ENCODE measurements at regions not wholly inside any gene's neighbourhood (a gene's known extent, or its start where the extent isn't known, plus 50 kb on each side); places are given as distances from the start of the nearest gene placed in this dataset.

DNA sequence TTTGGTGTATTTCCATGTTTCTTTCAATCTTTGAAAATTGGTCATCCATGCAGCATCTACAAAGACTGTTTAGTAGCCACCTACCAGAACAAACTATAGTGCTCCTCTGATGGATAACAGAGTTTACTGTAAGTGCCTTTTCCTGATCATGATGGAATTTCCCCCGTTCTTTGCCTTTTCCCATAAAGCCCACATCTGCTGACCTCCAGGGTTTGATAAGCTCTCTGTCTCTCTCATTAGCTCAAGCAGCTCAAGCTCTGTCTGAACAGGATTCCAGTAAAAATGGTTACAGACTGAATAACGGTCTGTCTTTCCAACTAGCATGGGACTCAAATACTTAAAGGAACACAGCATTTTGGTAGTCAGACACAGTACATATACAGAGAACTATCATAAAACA lies 308.4 kb upstream of the SORL1-AS1 start:
- Histone ChIP-seq H3K9me3 (no peaks in the 10 kb centered on the region), H3K27me3 (ENCODE audit: low read depth) (peaks cover 9% of the 10 kb centered on the region; the same call in 1 of the 2 replicates), H3K36me3 (replicated peaks) (no peaks in the 10 kb centered on the region), H3K4me3 (no peak overlapping the region), H3K4me1 (peaks cover 4% of the 10 kb centered on the region; the same call in 1 of the 2 replicates)
- DNase-seq (ENCODE audit: low spot score in 2 of 2) = no peak
- in situ Hi-C loops (cut with MboI; ENCODE audit: low sequenced_read_pairs) = no loop called here

DNA sequence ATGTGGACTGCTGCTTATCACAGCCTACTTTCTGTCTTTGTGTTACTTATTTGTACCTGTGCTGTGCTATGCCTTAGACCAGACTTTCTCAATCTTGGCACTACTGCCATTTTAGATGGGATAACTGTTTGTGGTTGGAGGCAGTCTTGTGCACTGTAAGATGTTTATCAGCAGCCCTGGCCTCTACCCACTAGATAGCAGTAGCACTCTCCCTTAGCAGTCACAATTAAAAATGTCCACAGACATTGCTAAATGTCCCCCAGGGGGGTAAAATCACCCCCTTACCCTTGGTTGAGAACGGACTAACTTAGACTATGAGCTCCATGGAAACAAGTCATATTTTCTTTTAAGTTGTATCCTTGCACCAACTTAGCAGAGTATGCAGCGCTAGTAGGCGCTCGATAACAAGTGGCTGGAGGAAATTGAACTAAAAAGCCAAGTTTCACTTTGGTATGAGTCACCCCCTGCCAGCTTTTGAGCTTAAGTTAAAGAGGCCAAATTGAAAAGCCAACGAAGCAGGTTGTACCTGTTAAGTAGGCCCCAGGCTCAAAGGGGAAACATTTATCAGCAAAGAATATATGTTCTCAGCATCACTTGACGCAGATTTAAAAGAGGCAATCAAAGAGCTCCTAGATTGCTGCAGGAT lies 304.8 kb upstream of the SORL1-AS1 start:
- Histone ChIP-seq H3K4me3 (no peak overlapping the region), H3K9me3 (no peaks in the 10 kb centered on the region), H3K4me1 (peaks cover 4% of the 10 kb centered on the region; the same call in 1 of the 2 replicates), H3K36me3 (replicated peaks) (no peaks in the 10 kb centered on the region), H3K27me3 (ENCODE audit: low read depth) (peaks cover 4% of the 10 kb centered on the region; the same call in 1 of the 2 replicates)
- in situ Hi-C loops (cut with MboI; ENCODE audit: low sequenced_read_pairs) = no loop called here
- DNase-seq (ENCODE audit: low spot score in 2 of 2) = no peak

DNA sequence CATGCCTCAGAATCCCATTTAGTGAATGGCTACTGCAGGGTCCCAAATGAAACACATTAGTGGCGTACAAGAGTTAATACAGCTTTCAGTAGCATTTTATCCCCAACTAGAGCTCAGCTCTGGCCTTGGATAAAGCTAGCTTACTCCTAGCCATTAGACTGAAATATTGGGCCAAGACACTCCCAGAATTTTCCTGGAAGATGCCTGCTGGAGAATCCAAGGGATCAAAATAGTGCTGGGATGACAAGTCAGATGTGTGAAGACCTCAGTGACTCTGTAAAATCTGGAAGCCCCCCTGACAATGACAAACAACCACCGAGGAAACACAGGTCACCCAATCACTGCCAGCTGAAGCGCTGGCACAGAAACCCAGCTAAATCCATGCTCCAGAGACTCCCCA lies 303.1 kb upstream of the SORL1-AS1 start:
- no peaks in the 10 kb centered on the region for H3K27me3 ChIP-seq (ENCODE audit: low read depth)
- H3K4me1 ChIP-seq = peaks cover 4% of the 10 kb centered on the region; the same call in 1 of the 2 replicates
- H3K4me3 ChIP-seq = no peak overlapping the region
- H3K36me3 ChIP-seq (replicated peaks) = no peaks in the 10 kb centered on the region
- no peaks in the 10 kb centered on the region for H3K9me3 ChIP-seq
- in situ Hi-C loops (cut with MboI; ENCODE audit: low sequenced_read_pairs) = no loop called here
- DNase-seq (ENCODE audit: low spot score in 2 of 2) = no peak

DNA sequence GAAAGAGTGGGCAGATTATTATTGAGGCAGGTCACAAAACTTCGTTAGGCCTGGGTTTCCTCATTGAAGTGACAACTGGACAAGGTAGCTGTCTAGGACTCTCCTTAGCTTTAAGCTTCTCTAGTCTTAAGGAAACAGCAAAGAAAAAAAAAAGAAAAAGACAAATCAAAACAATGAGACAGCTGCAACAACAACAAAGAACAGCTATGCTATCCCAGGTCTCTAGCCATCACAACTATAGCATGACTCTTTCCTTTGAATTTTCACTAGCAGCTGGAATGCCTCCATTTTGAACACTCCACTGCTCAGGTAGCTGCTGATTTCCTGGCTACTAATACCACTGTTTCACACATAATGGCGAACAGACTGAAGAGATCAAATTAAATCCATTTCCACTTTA lies 302.4 kb upstream of the SORL1-AS1 start:
- Histone ChIP-seq H3K4me1 (peaks cover 4% of the 10 kb centered on the region; the same call in 1 of the 2 replicates), H3K27me3 (ENCODE audit: low read depth) (no peaks in the 10 kb centered on the region), H3K4me3 (no peak overlapping the region), H3K36me3 (replicated peaks) (no peaks in the 10 kb centered on the region), H3K9me3 (no peaks in the 10 kb centered on the region)
- DNase-seq (ENCODE audit: low spot score in 2 of 2) = no peak
- in situ Hi-C loops (cut with MboI; ENCODE audit: low sequenced_read_pairs) = no loop called here

DNA sequence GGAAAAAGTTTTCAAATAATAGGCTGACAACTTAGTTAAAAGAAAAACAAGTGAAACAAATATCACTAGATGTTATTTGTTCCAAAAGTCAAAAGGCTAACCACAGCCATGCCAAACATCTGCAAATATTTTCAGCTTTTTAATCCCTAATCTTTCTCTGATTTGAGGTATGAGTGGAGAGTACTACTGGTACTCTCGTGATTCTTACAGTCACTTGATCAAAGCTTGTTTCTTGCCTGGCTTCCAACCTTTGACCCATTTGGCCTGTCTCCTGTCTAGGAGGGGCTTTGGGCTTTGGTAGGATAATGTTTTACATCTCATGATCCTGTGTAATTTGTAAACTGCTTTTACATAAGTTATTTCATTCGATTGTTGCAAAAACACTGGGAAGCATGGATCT lies 301.8 kb upstream of the SORL1-AS1 start:
- Histone ChIP-seq H3K4me1 (peaks cover 4% of the 10 kb centered on the region; the same call in 1 of the 2 replicates), H3K27me3 (ENCODE audit: low read depth) (peaks cover under 1% of the 10 kb centered on the region; the same call in 1 of the 2 replicates), H3K36me3 (replicated peaks) (no peaks in the 10 kb centered on the region), H3K9me3 (no peaks in the 10 kb centered on the region), H3K4me3 (no peak overlapping the region)
- in situ Hi-C loops (cut with MboI; ENCODE audit: low sequenced_read_pairs) = no loop called here
- DNase-seq (ENCODE audit: low spot score in 2 of 2) = no peak

GRCh38 chr11:121749691-121750090 lies 296.9 kb upstream of the SORL1-AS1 start:
- Histone ChIP-seq H3K4me1 (no peaks in the 10 kb centered on the region), H3K4me3 (no peak overlapping the region), H3K36me3 (replicated peaks) (no peaks in the 10 kb centered on the region), H3K9me3 (no peaks in the 10 kb centered on the region), H3K27me3 (ENCODE audit: low read depth) (peaks cover 3% of the 10 kb centered on the region; the same call in 1 of the 2 replicates)
- DNase-seq (ENCODE audit: low spot score in 2 of 2) = no peak
- in situ Hi-C loops (cut with MboI; ENCODE audit: low sequenced_read_pairs) = no loop called here

- H3K27me3 ChIP-seq (ENCODE audit: low read depth) = peaks cover 3% of the 10 kb centered on the region; the same call in 1 of the 2 replicates
- no peak for DNase-seq (ENCODE audit: low spot score in 2 of 2)
- H3K4me1 ChIP-seq = no peaks in the 10 kb centered on the region
- peaks cover 2% of the 10 kb centered on the region; the same call in 1 of the 2 replicates for H3K9me3 ChIP-seq
- in situ Hi-C loops (cut with MboI; ENCODE audit: low sequenced_read_pairs) = no loop called here
- H3K4me3 ChIP-seq = no peak overlapping the region
- H3K36me3 ChIP-seq (replicated peaks) = no peaks in the 10 kb centered on the region
Measured at GRCh38 chr11:121748068-121748467, 295.3 kb upstream of the SORL1-AS1 start.

GRCh38 chr11:121743285-121743684 lies 290.5 kb upstream of the SORL1-AS1 start:
- H3K9me3 ChIP-seq = peaks cover 2% of the 10 kb centered on the region; the same call in 1 of the 2 replicates
- no peak for DNase-seq (ENCODE audit: low spot score in 2 of 2)
- no peaks in the 10 kb centered on the region for H3K27me3 ChIP-seq (ENCODE audit: low read depth)
- in situ Hi-C loops (cut with MboI; ENCODE audit: low sequenced_read_pairs) = no loop called here
- no peak overlapping the region for H3K4me3 ChIP-seq
- no peaks in the 10 kb centered on the region for H3K4me1 ChIP-seq
- no peaks in the 10 kb centered on the region for H3K36me3 ChIP-seq (replicated peaks)

DNA sequence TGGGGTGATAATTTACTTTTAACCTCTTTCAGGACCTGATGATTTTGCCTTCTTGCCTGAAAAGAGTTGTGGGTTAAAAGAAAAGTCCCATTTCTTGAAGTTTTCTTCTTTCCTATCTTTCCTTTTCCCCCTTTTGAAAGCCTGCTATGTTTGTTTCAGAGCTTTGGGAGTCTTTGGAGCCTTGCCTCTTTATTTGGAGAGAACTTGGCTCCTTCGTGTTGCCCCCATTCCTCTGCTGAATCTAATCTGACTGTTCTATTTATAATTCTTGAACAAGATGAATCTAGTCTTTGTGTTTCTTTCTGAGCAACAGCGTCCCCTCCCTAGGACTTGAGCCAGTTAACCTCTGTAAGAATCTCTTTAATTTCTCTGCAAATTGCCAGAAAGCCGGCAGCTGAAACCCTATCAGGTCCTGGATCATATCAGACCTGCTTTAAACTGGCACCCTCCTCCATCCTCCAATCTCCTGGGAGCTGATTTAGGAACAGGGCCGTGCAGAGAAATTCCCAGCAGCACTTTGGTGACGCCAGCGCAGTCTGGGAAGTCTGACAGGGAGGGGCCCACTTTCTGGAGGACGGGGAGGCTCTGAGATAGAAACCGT lies 289.1 kb upstream of the SORL1-AS1 start:
- in situ Hi-C loops (cut with MboI; ENCODE audit: low sequenced_read_pairs) = no loop called here
- DNase-seq (ENCODE audit: low spot score in 2 of 2) = no peak
- H3K4me3 ChIP-seq = no peak overlapping the region

GRCh38 chr11:121741351-121741760 lies 288.6 kb upstream of the SORL1-AS1 start:
- DNase-seq (ENCODE audit: low spot score in 2 of 2) = no peak
- Histone ChIP-seq H3K4me1 (no peaks in the 10 kb centered on the region), H3K36me3 (replicated peaks) (no peaks in the 10 kb centered on the region), H3K4me3 (no peak overlapping the region), H3K9me3 (peaks cover 2% of the 10 kb centered on the region; the same call in 1 of the 2 replicates), H3K27me3 (ENCODE audit: low read depth) (no peaks in the 10 kb centered on the region)
- in situ Hi-C loops (cut with MboI; ENCODE audit: low sequenced_read_pairs) = no loop called here

More for the DNA sequence above, 289.1 kb upstream of the SORL1-AS1 start:
- Histone ChIP-seq H3K36me3 (replicated peaks) (no peaks in the 10 kb centered on the region), H3K9me3 (peaks cover 2% of the 10 kb centered on the region; the same call in 1 of the 2 replicates), H3K4me1 (no peaks in the 10 kb centered on the region), H3K27me3 (ENCODE audit: low read depth) (no peaks in the 10 kb centered on the region)

DNA sequence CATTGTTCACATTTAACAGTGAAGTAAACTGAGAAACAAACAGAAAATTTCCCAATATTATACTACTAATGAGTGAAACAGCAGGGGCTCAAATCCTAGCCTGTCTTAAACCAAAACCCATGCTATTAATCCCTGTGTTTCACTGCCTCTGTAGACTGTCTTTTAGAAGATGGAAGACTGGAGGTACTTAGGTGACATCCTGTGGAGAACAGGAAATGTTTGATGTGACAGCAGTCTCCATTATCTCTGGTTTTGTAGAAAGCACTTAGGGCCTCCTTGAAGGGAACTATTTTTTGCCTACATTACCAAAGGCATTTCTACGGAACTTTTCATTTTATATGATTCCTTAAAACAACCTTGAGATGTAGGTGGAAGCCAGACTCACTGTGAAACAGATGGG lies 288.1 kb upstream of the SORL1-AS1 start:
- DNase-seq (ENCODE audit: low spot score in 2 of 2) = no peak
- H3K9me3 ChIP-seq = peaks cover 2% of the 10 kb centered on the region; the same call in 1 of the 2 replicates
- H3K27me3 ChIP-seq (ENCODE audit: low read depth) = no peaks in the 10 kb centered on the region
- in situ Hi-C loops (cut with MboI; ENCODE audit: low sequenced_read_pairs) = no loop called here
- H3K36me3 ChIP-seq (replicated peaks) = no peaks in the 10 kb centered on the region
- H3K4me1 ChIP-seq = no peaks in the 10 kb centered on the region
- H3K4me3 ChIP-seq = no peak overlapping the region

GRCh38 chr11:121733858-121734257 lies 281.1 kb upstream of the SORL1-AS1 start:
- H3K27me3 ChIP-seq (ENCODE audit: low read depth) = no peaks in the 10 kb centered on the region
- no peaks in the 10 kb centered on the region for H3K36me3 ChIP-seq (replicated peaks)
- no peak for DNase-seq (ENCODE audit: low spot score in 2 of 2)
- H3K4me1 ChIP-seq = no peaks in the 10 kb centered on the region
- in situ Hi-C loops (cut with MboI; ENCODE audit: low sequenced_read_pairs) = no loop called here
- no peaks in the 10 kb centered on the region for H3K9me3 ChIP-seq
- H3K4me3 ChIP-seq = no peak overlapping the region

DNA sequence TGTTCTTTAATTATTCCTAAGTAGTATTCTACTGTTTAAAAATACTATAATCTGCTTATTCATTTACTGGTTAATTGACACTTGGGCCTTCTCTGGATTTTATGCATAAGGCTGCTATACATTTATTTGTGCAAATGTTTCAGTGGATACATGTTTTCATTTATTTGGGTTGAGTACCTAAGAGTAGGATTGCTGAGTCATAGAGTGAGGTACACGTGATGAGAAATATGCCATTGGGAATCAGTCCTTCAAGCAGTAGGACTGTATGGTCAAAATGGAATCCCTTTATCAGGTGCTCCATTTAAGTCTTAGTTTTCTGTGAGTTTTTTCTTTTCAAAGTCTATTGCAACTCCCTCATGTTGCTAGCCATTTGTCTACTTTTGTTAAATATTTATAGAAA lies 275.2 kb upstream of the SORL1-AS1 start:
- in situ Hi-C loops (cut with MboI; ENCODE audit: low sequenced_read_pairs) = no loop called here
- no peak for DNase-seq (ENCODE audit: low spot score in 2 of 2)
- no peaks in the 10 kb centered on the region for H3K9me3 ChIP-seq
- H3K4me3 ChIP-seq = no peak overlapping the region
- no peaks in the 10 kb centered on the region; the same call in 1 of the 2 replicates for H3K27me3 ChIP-seq (ENCODE audit: low read depth)
- H3K4me1 ChIP-seq = no peaks in the 10 kb centered on the region
- H3K36me3 ChIP-seq (replicated peaks) = no peaks in the 10 kb centered on the region

GRCh38 chr11:121723246-121723741 lies 270.5 kb upstream of the SORL1-AS1 start:
- no peak overlapping the region for H3K4me3 ChIP-seq

More at GRCh38 chr11:121723246-121723741, 270.5 kb upstream of the SORL1-AS1 start:
- Histone ChIP-seq H3K36me3 (replicated peaks) (no peaks in the 10 kb centered on the region), H3K27me3 (ENCODE audit: low read depth) (no peaks in the 10 kb centered on the region; the same call in 1 of the 2 replicates), H3K4me1 (no peaks in the 10 kb centered on the region), H3K9me3 (no peaks in the 10 kb centered on the region)
- DNase-seq (ENCODE audit: low spot score in 2 of 2) = no peak
- in situ Hi-C loops (cut with MboI; ENCODE audit: low sequenced_read_pairs) = no loop called here
